PC-3 (cell line): ENCODE measurements at regions not wholly inside any gene's neighbourhood (a gene's known extent, or its start where the extent isn't known, plus 50 kb on each side); places are given as distances from the start of the nearest gene placed in this dataset.

ENCODE experiments used
- ATAC-seq: fragments of 200-7000 bp; cut with Tn5 transposase; 2 replicates; pipeline ENCODE4 v1.9.1; 2020; ENCODE audit warnings: mild to moderate bottlenecking, moderate library complexity
- BruUV-seq: library from RNA; stranded (reverse); fragments of 400-500 nt; replicated peaks from 2 replicates; lab custom pipeline; 2021; lab: Mats Ljungman, UMichigan
- CTCF ChIA-PET: fragments of 300-600 bp; sonication (Branson Sonifier 250); formaldehyde crosslinking; loops from one replicate; lab custom pipeline; 2022; ENCODE audit warnings: antibody characterized with exemption; lab: Charles Lee
- POLR2A ChIA-PET: fragments of 300-600 bp; sonication (Branson Sonifier 250); formaldehyde crosslinking; loops from one replicate; lab custom pipeline; 2022; ENCODE audit warnings: antibody characterized with exemption; ENCODE audit not compliant: unreplicated experiment; lab: Charles Lee
- DNase-seq: peaks from one replicate; pipeline ENCODE4 v3.0.0-alpha.2; 2015
- H2AFZ ChIP-seq: fragments of 300-600 bp; sonication (generic); 2 replicates; pipeline ENCODE4 v1.6.0; 2016; ENCODE audit warnings: antibody characterized with exemption, low read length
- H3F3A ChIP-seq: fragments of 300-600 bp; sonication (generic); one replicate; pipeline ENCODE4 v1.6.0; 2017; ENCODE audit warnings: antibody characterized with exemption, low read length, control low read depth, mild to moderate bottlenecking; ENCODE audit not compliant: unreplicated experiment
- H3K27ac ChIP-seq: fragments of 300-600 bp; sonication (generic); 2 replicates; pipeline ENCODE4 v1.5.1; 2016; ENCODE audit warnings: mild to moderate bottlenecking, low read length
- H3K27me3 ChIP-seq: fragments of 300-600 bp; sonication (generic); 2 replicates; pipeline ENCODE4 v1.6.1; 2016; ENCODE audit warnings: low read length, mixed read lengths
- H3K36me3 ChIP-seq: fragments of 300-600 bp; sonication (generic); 2 replicates; pipeline ENCODE4 v1.6.1; 2016; ENCODE audit warnings: low read depth, mixed run types, low read length, mixed read lengths
- H3K4me1 ChIP-seq: fragments of 300-600 bp; sonication (generic); 2 replicates; pipeline ENCODE4 v1.5.1; 2016; ENCODE audit warnings: low read length; ENCODE audit not compliant: insufficient read depth
- H3K4me2 ChIP-seq: fragments of 300-600 bp; sonication (generic); 2 replicates; pipeline ENCODE4 v1.6.0; 2016; ENCODE audit warnings: low read length
- H3K4me3 ChIP-seq: fragments of 300-600 bp; sonication (generic); 2 replicates; pipeline ENCODE4 v1.5.1; 2016; ENCODE audit warnings: mild to moderate bottlenecking, low read length, mixed read lengths
- H3K79me2 ChIP-seq: fragments of 300-600 bp; sonication (generic); 2 replicates; pipeline ENCODE4 v1.6.1; 2017; ENCODE audit warnings: low read length, mixed read lengths
- H3K9ac ChIP-seq: fragments of 300-600 bp; sonication (generic); 2 replicates; pipeline ENCODE4 v1.6.0; 2016; ENCODE audit warnings: mild to moderate bottlenecking, low read length
- H3K9me2 ChIP-seq: fragments of 300-600 bp; sonication (generic); replicated peaks from 2 replicates; pipeline ENCODE4 v1.6.1; 2016; ENCODE audit warnings: mixed run types, low read length, mixed read lengths
- H3K9me3 ChIP-seq: fragments of 300-600 bp; sonication (generic); 2 replicates; pipeline ENCODE4 v1.6.1; 2016; ENCODE audit warnings: low read length, mixed read lengths
- H4K20me1 ChIP-seq: fragments of 300-600 bp; sonication (generic); 2 replicates; pipeline ENCODE4 v1.6.1; 2016; ENCODE audit warnings: low read length, mixed read lengths
- EZH2 ChIP-seq: fragments of 300-600 bp; sonication (generic); IDR thresholded peaks from one replicate; pipeline ENCODE4 v1.6.1; 2017; ENCODE audit warnings: antibody characterized with exemption, mild to moderate bottlenecking, low read length; ENCODE audit not compliant: unreplicated experiment
- EZH2phosphoT487 ChIP-seq: fragments of 300-600 bp; sonication (generic); IDR thresholded peaks from 2 replicates; pipeline ENCODE4 v1.6.1; 2018; ENCODE audit warnings: mild to moderate bottlenecking, antibody characterized with exemption, low read length, borderline replicate concordance
- intact Hi-C: fragments of 100-400 bp; cut with micrococcal nuclease; formaldehyde crosslinking; loops from 2 replicates; pipeline ENCODE4 v1.9.0; 2023
- TF ChIP-seq, protein P1 (sequence below): fragments of 300-600 bp; sonication (generic); conservative IDR thresholded peaks from 2 replicates; pipeline ENCODE4 v1.5.1; 2017; ENCODE audit warnings: antibody characterized with exemption, low read depth, mild to moderate bottlenecking, low read length

DNA sequence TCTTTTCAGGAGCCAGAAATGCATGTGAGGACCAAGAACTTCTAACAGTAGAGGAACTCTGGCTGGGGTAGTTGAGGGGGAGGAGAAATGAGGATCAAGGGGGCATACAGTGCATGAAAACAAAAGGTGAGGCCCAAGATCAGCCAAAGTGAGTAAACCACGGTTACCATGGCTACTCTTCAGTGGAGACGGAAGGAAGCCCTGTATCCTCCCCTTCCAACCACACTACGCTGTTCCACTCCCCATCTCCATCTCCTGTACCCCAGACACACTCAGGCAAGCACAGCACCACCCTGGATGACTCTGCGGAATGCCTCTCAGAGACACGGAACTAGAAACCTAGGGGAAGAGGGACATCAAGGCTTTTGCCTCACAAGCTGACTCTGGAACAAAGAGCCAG lies 157.6 kb upstream of the CAMK1G start:
- BruUV-seq, result no TSS peak
- Histone ChIP-seq H3K4me1 (peaks cover 27% of the 10 kb centered on the region), H3F3A (peaks cover 6% of the 10 kb centered on the region), H3K27ac (no peak overlapping the region), H3K9ac (no peak overlapping the region), H3K9me3 (no peaks in the 10 kb centered on the region), H3K9me2 (no peaks in the 10 kb centered on the region), H4K20me1 (no peaks in the 10 kb centered on the region), H3K4me3 (no peak overlapping the region), H3K27me3 (no peaks in the 10 kb centered on the region), H3K79me2 (peaks cover 33% of the 10 kb centered on the region), H3K36me3 (peaks cover 16% of the 10 kb centered on the region), H2AFZ (no peak overlapping the region), H3K4me2 (no peak overlapping the region)
- ChIA-PET POLR2A (no interaction called here), CTCF (no interaction called here)
- TF ChIP-seq EZH2 (no peak), EZH2phosphoT487 (no peak)
- TF ChIP-seq, protein P1, sequence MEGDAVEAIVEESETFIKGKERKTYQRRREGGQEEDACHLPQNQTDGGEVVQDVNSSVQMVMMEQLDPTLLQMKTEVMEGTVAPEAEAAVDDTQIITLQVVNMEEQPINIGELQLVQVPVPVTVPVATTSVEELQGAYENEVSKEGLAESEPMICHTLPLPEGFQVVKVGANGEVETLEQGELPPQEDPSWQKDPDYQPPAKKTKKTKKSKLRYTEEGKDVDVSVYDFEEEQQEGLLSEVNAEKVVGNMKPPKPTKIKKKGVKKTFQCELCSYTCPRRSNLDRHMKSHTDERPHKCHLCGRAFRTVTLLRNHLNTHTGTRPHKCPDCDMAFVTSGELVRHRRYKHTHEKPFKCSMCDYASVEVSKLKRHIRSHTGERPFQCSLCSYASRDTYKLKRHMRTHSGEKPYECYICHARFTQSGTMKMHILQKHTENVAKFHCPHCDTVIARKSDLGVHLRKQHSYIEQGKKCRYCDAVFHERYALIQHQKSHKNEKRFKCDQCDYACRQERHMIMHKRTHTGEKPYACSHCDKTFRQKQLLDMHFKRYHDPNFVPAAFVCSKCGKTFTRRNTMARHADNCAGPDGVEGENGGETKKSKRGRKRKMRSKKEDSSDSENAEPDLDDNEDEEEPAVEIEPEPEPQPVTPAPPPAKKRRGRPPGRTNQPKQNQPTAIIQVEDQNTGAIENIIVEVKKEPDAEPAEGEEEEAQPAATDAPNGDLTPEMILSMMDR, result no peak
- ATAC-seq (no peak), DNase-seq (no peak)
- intact Hi-C loops, result no loop called here

DNA sequence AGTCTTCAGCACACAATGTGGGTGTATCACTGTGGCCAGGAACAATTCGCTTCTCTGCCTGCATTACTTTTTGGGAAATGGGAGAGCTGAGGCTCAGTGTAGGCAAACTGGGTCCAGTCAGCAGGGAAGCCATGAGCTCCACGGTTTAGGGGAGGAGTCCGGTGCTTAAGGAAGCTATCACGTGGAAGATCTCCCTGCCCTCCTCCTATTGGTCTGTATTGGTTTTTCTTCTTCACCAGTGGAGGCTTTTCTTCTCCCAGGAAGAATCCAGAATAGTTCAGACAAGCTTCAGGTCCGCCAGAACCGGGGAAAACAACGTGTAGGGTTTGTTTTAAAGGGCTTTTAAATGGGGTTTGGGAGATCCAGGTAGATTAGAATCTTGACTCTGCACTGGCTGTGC lies 156.2 kb upstream of the CAMK1G start:
- POLR2A ChIA-PET, result no interaction called here
- Histone ChIP-seq H3K27me3 (no peaks in the 10 kb centered on the region), H3K9me3 (no peaks in the 10 kb centered on the region), H2AFZ (no peak overlapping the region), H3F3A (peaks cover 18% of the 10 kb centered on the region), H3K79me2 (peaks cover 46% of the 10 kb centered on the region), H3K4me1 (peaks cover 28% of the 10 kb centered on the region), H3K27ac (no peak overlapping the region), H3K9ac (no peak overlapping the region), H3K4me2 (no peak overlapping the region), H3K4me3 (no peak overlapping the region), H3K36me3 (peaks cover 29% of the 10 kb centered on the region), H3K9me2 (no peaks in the 10 kb centered on the region), H4K20me1 (no peaks in the 10 kb centered on the region)
- TF ChIP-seq, protein P1, result no peak
- no peak for TF ChIP-seq EZH2phosphoT487
- no peak for TF ChIP-seq EZH2
- ATAC-seq (no peak), DNase-seq (no peak)
- intact Hi-C loops, result no loop called here
- CTCF ChIA-PET, result interaction anchor here (0.6 kb wide), 1 partner anchor 15 kb away, joined by 3 read pairs; no protein-coding TSS in a partner anchor
- BruUV-seq, result no TSS peak

DNA sequence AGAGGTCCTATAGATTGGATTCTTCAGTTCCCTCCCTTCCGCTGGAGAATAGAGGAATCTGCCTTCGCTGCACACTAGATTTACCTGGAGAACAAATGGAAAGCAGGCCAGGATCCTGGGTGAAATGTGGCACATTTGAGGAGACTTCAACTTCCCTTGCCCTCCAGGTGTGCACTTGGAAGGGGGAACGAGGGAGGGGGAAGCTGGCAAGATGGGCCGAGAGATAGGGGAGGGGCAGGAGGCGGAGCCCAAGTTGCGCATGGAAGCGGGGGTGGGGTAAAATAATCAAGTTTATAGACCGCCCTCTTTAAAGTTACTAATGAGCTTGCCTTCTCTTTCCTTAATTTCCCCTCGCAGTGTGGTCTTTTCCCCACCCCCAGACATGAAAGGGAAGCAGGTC lies 155.7 kb upstream of the CAMK1G start:
- intact Hi-C loops, result no loop called here
- no peaks in the 10 kb centered on the region for H4K20me1 ChIP-seq
- ChIA-PET CTCF (interaction anchor here (0.6 kb wide), 1 partner anchor 16 kb away, joined by 3 read pairs; no protein-coding TSS in a partner anchor), POLR2A (no interaction called here)
- no peak overlapping the region for H3K9ac ChIP-seq
- TF ChIP-seq, protein P1, result no peak
- TF ChIP-seq EZH2phosphoT487 (no peak), EZH2 (no peak)
- H3K9me3 ChIP-seq, result no peaks in the 10 kb centered on the region
- no peaks in the 10 kb centered on the region for H3K9me2 ChIP-seq
- DNase-seq (no peak), ATAC-seq (no peak)
- H3K4me3 ChIP-seq, result peak overlapping the region; percentile 88; the same call in 1 of the 2 replicates
- peak overlapping the region; percentile 88 for H3K27ac ChIP-seq
- peaks cover 23% of the 10 kb centered on the region for H3F3A ChIP-seq
- peaks cover 31% of the 10 kb centered on the region for H3K36me3 ChIP-seq
- peaks cover 48% of the 10 kb centered on the region for H3K79me2 ChIP-seq
- BruUV-seq, result no TSS peak
- peaks cover 34% of the 10 kb centered on the region for H3K4me1 ChIP-seq
- H2AFZ ChIP-seq, result peak overlapping the region; percentile 8; the same call in 1 of the 2 replicates
- H3K27me3 ChIP-seq, result no peaks in the 10 kb centered on the region
- H3K4me2 ChIP-seq, result peak overlapping the region; percentile 83
